NB4 (cell line): ENCODE measurements at regions not wholly inside any gene's neighbourhood (a gene's known extent, or its start where the extent isn't known, plus 50 kb on each side); places are given as distances from the start of the nearest gene placed in this dataset.

ENCODE experiments used
- CTCF ChIP-seq: IDR thresholded peaks from one replicate; pipeline ENCODE4 v1.5.1; 2012; ENCODE audit warnings: low read depth, low read length
- MYC ChIP-seq: IDR thresholded peaks from 2 replicates; pipeline ENCODE4 v1.6.1; 2011; ENCODE audit warnings: low read depth, low read length
- POLR2A ChIP-seq: IDR thresholded peaks from 2 replicates; pipeline ENCODE4 v1.6.1; 2011; ENCODE audit warnings: mild to moderate bottlenecking; ENCODE audit not compliant: insufficient read length; ENCODE audit errors: extremely low read depth

- no peak for TF ChIP-seq CTCF
- TF ChIP-seq MYC: no peak
- TF ChIP-seq POLR2A: no peak
These were observed 1755.5 kb downstream of the PCDH7 start for GRCh38 chr4:32475710-32476109.
